GM19372 (cell line): ENCODE measurements at regions not wholly inside any gene's neighbourhood (a gene's known extent, or its start where the extent isn't known, plus 50 kb on each side); places are given as distances from the start of the nearest gene placed in this dataset.

ENCODE experiments used
- ATAC-seq: cut with Tn5 transposase; IDR thresholded peaks from one replicate; pipeline ENCODE4 v1.9.1; 2021; ENCODE audit warnings: mild to moderate bottlenecking, low read depth, moderate library complexity; ENCODE audit not compliant: unreplicated experiment

GRCh38 chr7:33841031-33841430 lies 64.3 kb upstream of the BMPER start:
- ATAC-seq = no peak

GRCh38 chr7:33841705-33842129 lies 63.6 kb upstream of the BMPER start:
- no peak for ATAC-seq

- ATAC-seq = no peak
Observed at GRCh38 chr7:33842150-33842549, 63.2 kb upstream of the BMPER start.

- ATAC-seq = no peak
Observed at GRCh38 chr7:33845991-33846509, 59.3 kb upstream of the BMPER start.

- ATAC-seq = no peak
Observed at GRCh38 chr7:33849004-33849403, 56.3 kb upstream of the BMPER start.

GRCh38 chr7:33849971-33850559 lies 55.3 kb upstream of the BMPER start:
- ATAC-seq = no peak

GRCh38 chr7:33850768-33851167 lies 54.6 kb upstream of the BMPER start:
- ATAC-seq = no peak

- no peak for ATAC-seq
Observed at GRCh38 chr7:33852838-33853237, 52.5 kb upstream of the BMPER start.

- ATAC-seq = no peak
Observed at GRCh38 chr7:33853361-33854062, 51.8 kb upstream of the BMPER start.

- ATAC-seq = no peak
Observed at GRCh38 chr7:33854178-33854577, 51.2 kb upstream of the BMPER start.

- ATAC-seq = no peak
Observed at GRCh38 chr7:33854801-33855350, 50.5 kb upstream of the BMPER start.
